HEK293 (cell line): ENCODE measurements at regions not wholly inside any gene's neighbourhood (a gene's known extent, or its start where the extent isn't known, plus 50 kb on each side); places are given as distances from the start of the nearest gene placed in this dataset.

Source experiments
- CTCF ChIA-PET: fragments of 350-600 bp; formaldehyde crosslinking; extraction: SDS; loops from one replicate; lab custom pipeline; 2021; ENCODE audit warnings: antibody characterized with exemption; lab: Yijun Ruan, JAX
- POLR2A ChIA-PET: fragments of 300-600 bp; formaldehyde crosslinking; extraction: SDS; loops from one replicate; lab custom pipeline; 2020; ENCODE audit warnings: antibody characterized with exemption, inconsistent platforms; lab: Yijun Ruan, JAX
- H3K27ac ChIP-seq: fragments of 200-500 bp; sonication (Bioruptor generic); 2 replicates; pipeline ENCODE4 v1.5.1; 2014; ENCODE audit warnings: low read depth, low read length, control low read depth, inconsistent platforms; ENCODE audit errors: extremely low read depth
- H3K36me3 ChIP-seq, 2 experiments: fragments of 200-500 bp in 1 of 2; sonication (Bioruptor generic) in 1 of 2; 1 replicate in 1 of 2; 2 replicates in 1 of 2; pipeline ENCODE4 v1.5.1; 2014 to 2017; ENCODE audit warnings: inconsistent platforms in 2 of 2, low read length in 2 of 2; ENCODE audit not compliant: control insufficient read depth in 2 of 2, insufficient read depth in 1 of 2
- H3K4me1 ChIP-seq: fragments of 200-500 bp; sonication (Bioruptor generic); 2 replicates; pipeline ENCODE4 v1.5.1; 2014; ENCODE audit warnings: mild to moderate bottlenecking, low read length, inconsistent platforms; ENCODE audit not compliant: control insufficient read depth, insufficient read depth
- H3K4me3 ChIP-seq: 2 replicates; pipeline ENCODE4 v1.5.1; 2011; ENCODE audit warnings: low read depth, mild to moderate bottlenecking, control low read depth, low read length, moderate library complexity
- H3K9me3 ChIP-seq: fragments of 200-500 bp; sonication (Bioruptor generic); 2 replicates; pipeline ENCODE4 v1.5.1; 2014; ENCODE audit warnings: low read depth, low read length, inconsistent platforms; ENCODE audit not compliant: control insufficient read depth, insufficient read depth
- BCL6B ChIP-seq: fragments of 450-650 bp; formaldehyde crosslinking; IDR thresholded peaks from 2 replicates; pipeline ENCODE4 v1.5.1; 2017; ENCODE audit warnings: missing biosample characterization, missing genetic modification characterization
- GFI1B ChIP-seq: fragments of 450-650 bp; formaldehyde crosslinking; IDR thresholded peaks from 2 replicates; pipeline ENCODE4 v1.5.1; 2016; ENCODE audit warnings: missing biosample characterization, missing genetic modification characterization
- GLIS1 ChIP-seq: fragments of 450-650 bp; formaldehyde crosslinking; IDR thresholded peaks from 2 replicates; pipeline ENCODE4 v1.5.1; 2016; ENCODE audit warnings: missing biosample characterization, missing genetic modification characterization
- KLF9 ChIP-seq: fragments of 450-650 bp; formaldehyde crosslinking; IDR thresholded peaks from 2 replicates; pipeline ENCODE4 v1.5.1; 2016; ENCODE audit warnings: missing biosample characterization, missing genetic modification characterization, low read depth
- MZF1 ChIP-seq: fragments of 450-650 bp; formaldehyde crosslinking; IDR thresholded peaks from 2 replicates; pipeline ENCODE4 v1.5.1; 2017; ENCODE audit warnings: missing biosample characterization, missing genetic modification characterization, borderline replicate concordance
- OSR2 ChIP-seq: fragments of 450-650 bp; formaldehyde crosslinking; IDR thresholded peaks from 2 replicates; pipeline ENCODE4 v1.5.1; 2016; ENCODE audit warnings: missing biosample characterization, missing genetic modification characterization
- OVOL3 ChIP-seq: fragments of 450-650 bp; formaldehyde crosslinking; IDR thresholded peaks from 2 replicates; pipeline ENCODE4 v1.5.1; 2016; ENCODE audit warnings: missing biosample characterization, missing genetic modification characterization
- PATZ1 ChIP-seq: fragments of 450-650 bp; formaldehyde crosslinking; IDR thresholded peaks from 2 replicates; pipeline ENCODE4 v1.5.1; 2016; ENCODE audit warnings: missing biosample characterization, missing genetic modification characterization
- PRDM1 ChIP-seq: fragments of 450-650 bp; formaldehyde crosslinking; IDR thresholded peaks from 2 replicates; pipeline ENCODE4; 2016; ENCODE audit warnings: missing biosample characterization, missing genetic modification characterization
- TCF7L2 ChIP-seq: IDR thresholded peaks from 2 replicates; pipeline ENCODE4 v1.6.1; 2011; ENCODE audit warnings: low read depth, mild to moderate bottlenecking, inconsistent platforms, low read length, moderate library complexity, borderline replicate concordance
- TRIM28 ChIP-seq: IDR thresholded peaks from 2 replicates; pipeline ENCODE4 v1.6.1; 2011; ENCODE audit warnings: low read length, control low read depth, borderline replicate concordance
- ZBTB44 ChIP-seq: fragments of 450-650 bp; IDR thresholded peaks from 2 replicates; pipeline ENCODE4 v1.5.1; 2018; ENCODE audit warnings: missing biosample characterization, mild to moderate bottlenecking, missing genetic modification characterization
- ZBTB6 ChIP-seq: fragments of 450-650 bp; formaldehyde crosslinking; IDR thresholded peaks from 2 replicates; pipeline ENCODE4 v1.5.1; 2017; ENCODE audit warnings: missing biosample characterization, missing genetic modification characterization
- ZNF132 ChIP-seq: fragments of 450-650 bp; formaldehyde crosslinking; IDR thresholded peaks from 2 replicates; pipeline ENCODE4 v1.5.1; 2017; ENCODE audit warnings: missing biosample characterization, missing genetic modification characterization, borderline replicate concordance
- ZNF19 ChIP-seq: fragments of 450-650 bp; formaldehyde crosslinking; IDR thresholded peaks from 2 replicates; pipeline ENCODE4; 2016; ENCODE audit warnings: missing biosample characterization, missing genetic modification characterization, low read depth
- ZNF26 ChIP-seq: fragments of 450-650 bp; formaldehyde crosslinking; IDR thresholded peaks from 2 replicates; pipeline ENCODE4 v1.5.1; 2016; ENCODE audit warnings: missing biosample characterization, missing genetic modification characterization
- ZNF324 ChIP-seq: fragments of 450-650 bp; formaldehyde crosslinking; IDR thresholded peaks from 2 replicates; pipeline ENCODE4 v1.5.1; 2016; ENCODE audit warnings: missing biosample characterization, missing genetic modification characterization
- ZNF335 ChIP-seq: fragments of 450-650 bp; formaldehyde crosslinking; conservative IDR thresholded peaks from 2 replicates; pipeline ENCODE4 v1.5.1; 2016; ENCODE audit warnings: missing biosample characterization, missing genetic modification characterization
- ZNF341 ChIP-seq: fragments of 450-650 bp; formaldehyde crosslinking; IDR thresholded peaks from 2 replicates; pipeline ENCODE4; 2016; ENCODE audit warnings: low read depth, missing biosample characterization, missing genetic modification characterization
- ZNF366 ChIP-seq: fragments of 450-650 bp; formaldehyde crosslinking; conservative IDR thresholded peaks from 2 replicates; pipeline ENCODE4 v1.5.1; 2016; ENCODE audit warnings: missing biosample characterization, missing genetic modification characterization
- ZNF37A ChIP-seq: fragments of 450-650 bp; IDR thresholded peaks from 2 replicates; pipeline ENCODE4 v1.5.1; 2018; ENCODE audit warnings: missing biosample characterization, missing genetic modification characterization
- ZNF426 ChIP-seq: fragments of 450-650 bp; formaldehyde crosslinking; IDR thresholded peaks from 2 replicates; pipeline ENCODE4 v1.5.1; 2017; ENCODE audit warnings: missing biosample characterization, missing genetic modification characterization, mild to moderate bottlenecking, inconsistent platforms, moderate library complexity
- ZNF501 ChIP-seq: fragments of 450-650 bp; formaldehyde crosslinking; IDR thresholded peaks from 2 replicates; pipeline ENCODE4 v1.5.1; 2016; ENCODE audit warnings: missing biosample characterization, missing genetic modification characterization
- ZNF530 ChIP-seq: fragments of 450-650 bp; formaldehyde crosslinking; IDR thresholded peaks from 2 replicates; pipeline ENCODE4 v1.5.1; 2016; ENCODE audit warnings: low read depth, missing biosample characterization, missing genetic modification characterization
- ZNF544 ChIP-seq: fragments of 450-650 bp; formaldehyde crosslinking; IDR thresholded peaks from 2 replicates; pipeline ENCODE4 v1.5.0; 2017; ENCODE audit warnings: missing biosample characterization, missing genetic modification characterization
- ZNF548 ChIP-seq: fragments of 450-650 bp; formaldehyde crosslinking; IDR thresholded peaks from 2 replicates; pipeline ENCODE4 v1.5.1; 2016; ENCODE audit warnings: missing biosample characterization, missing genetic modification characterization
- ZNF555 ChIP-seq: fragments of 450-650 bp; formaldehyde crosslinking; conservative IDR thresholded peaks from 2 replicates; pipeline ENCODE4 v1.5.1; 2017; ENCODE audit warnings: missing biosample characterization, mild to moderate bottlenecking, missing genetic modification characterization, inconsistent platforms
- ZNF629 ChIP-seq: fragments of 450-650 bp; formaldehyde crosslinking; IDR thresholded peaks from 2 replicates; pipeline ENCODE4 v1.5.1; 2017; ENCODE audit warnings: missing biosample characterization, missing genetic modification characterization
- ZNF701 ChIP-seq: fragments of 450-650 bp; formaldehyde crosslinking; IDR thresholded peaks from 2 replicates; pipeline ENCODE4 v1.5.1; 2016; ENCODE audit warnings: missing biosample characterization, missing genetic modification characterization
- ZNF707 ChIP-seq: fragments of 450-650 bp; formaldehyde crosslinking; IDR thresholded peaks from 2 replicates; pipeline ENCODE4 v1.5.1; 2016; ENCODE audit warnings: missing biosample characterization, missing genetic modification characterization
- ZNF777 ChIP-seq: fragments of 450-650 bp; formaldehyde crosslinking; IDR thresholded peaks from 2 replicates; pipeline ENCODE4 v1.5.1; 2017; ENCODE audit warnings: missing biosample characterization, missing genetic modification characterization, borderline replicate concordance

GRCh38 chr6:137746264-137746663 is 120.8 kb upstream of the TNFAIP3 start:
- H3K36me3 ChIP-seq, result no peaks in the 10 kb centered on the region
- H3K4me1 ChIP-seq, result no peaks in the 10 kb centered on the region
- no peak overlapping the region for H3K27ac ChIP-seq
- no peaks in the 10 kb centered on the region for H3K9me3 ChIP-seq
- H3K4me3 ChIP-seq, result no peak overlapping the region
- CTCF ChIA-PET, result interaction anchor here (0.8 kb wide), 1 partner anchor 55 kb away, joined by 3 read pairs; no protein-coding TSS in a partner anchor
- POLR2A ChIA-PET, result no interaction called here
- TF ChIP-seq ZNF132, result no peak
- TF ChIP-seq ZNF26 (tag by site-specific recombination), result no peak
- no peak for TF ChIP-seq ZNF19
- TF ChIP-seq ZNF426 (tag by site-specific recombination), result no peak
- TF ChIP-seq OSR2 (tag by site-specific recombination), result no peak
- no peak for TF ChIP-seq GLIS1
- no peak for TF ChIP-seq PATZ1
- no peak for TF ChIP-seq ZNF324 (tag by site-specific recombination)
- TF ChIP-seq ZNF37A (tag by site-specific recombination), result no peak
- no peak for TF ChIP-seq ZNF544 (tag by site-specific recombination)
- TF ChIP-seq ZNF366 (tag by site-specific recombination), result no peak
- TF ChIP-seq ZNF629 (tag by site-specific recombination), result no peak
- no peak for TF ChIP-seq ZNF707 (tag by site-specific recombination)
- TF ChIP-seq, all 188 proteins: peak for 0

- CTCF ChIA-PET, result interaction anchor here (0.6 kb wide), 1 partner anchor 318 kb away, joined by 3 read pairs; no protein-coding TSS in a partner anchor
- POLR2A ChIA-PET, result no interaction called here
- no peaks in the 10 kb centered on the region for H3K4me1 ChIP-seq
- no peaks in the 10 kb centered on the region for H3K9me3 ChIP-seq
- no peaks in the 10 kb centered on the region for H3K36me3 ChIP-seq
- H3K27ac ChIP-seq, result no peak overlapping the region
- no peak overlapping the region for H3K4me3 ChIP-seq
- TF ChIP-seq ZBTB6 (tag by site-specific recombination), result no peak
- no peak for TF ChIP-seq ZNF701
- peak; percentile 40; the same call in 1 of the 2 replicates for TF ChIP-seq ZNF335 (tag by site-specific recombination)
- no peak for TF ChIP-seq TCF7L2
- TF ChIP-seq PRDM1 (tag by site-specific recombination), result no peak
- no peak for TF ChIP-seq KLF9 (tag by site-specific recombination)
- TF ChIP-seq ZNF777 (tag by site-specific recombination), result no peak
- TF ChIP-seq BCL6B (tag by site-specific recombination), result no peak
- no peak for TF ChIP-seq ZNF501 (tag by site-specific recombination)
- no peak for TF ChIP-seq GFI1B
- TF ChIP-seq ZNF530 (tag by site-specific recombination), result no peak
- TF ChIP-seq TRIM28, result 0 out of 2 replicates have a peak, but pooled peaks have one; percentile 14
- TF ChIP-seq ZBTB44, result no peak
- no peak for TF ChIP-seq ZNF341 (tag by site-specific recombination)
- no peak for TF ChIP-seq ZNF548 (tag by site-specific recombination)
- no peak for TF ChIP-seq MZF1 (tag by site-specific recombination)
- TF ChIP-seq ZNF555, result no peak
- no peak for TF ChIP-seq OVOL3
These were observed 117.3 kb upstream of the TNFAIP3 start for GRCh38 chr6:137749696-137750211.
